ENCODE measurements at regions not wholly inside any gene's neighbourhood (a gene's known extent, or its start where the extent isn't known, plus 50 kb on each side); places are given as distances from the start of the nearest gene placed in this dataset.
A peak's percentile ranks its signal among the peaks of the same experiment; 100 is the strongest.

DNA sequence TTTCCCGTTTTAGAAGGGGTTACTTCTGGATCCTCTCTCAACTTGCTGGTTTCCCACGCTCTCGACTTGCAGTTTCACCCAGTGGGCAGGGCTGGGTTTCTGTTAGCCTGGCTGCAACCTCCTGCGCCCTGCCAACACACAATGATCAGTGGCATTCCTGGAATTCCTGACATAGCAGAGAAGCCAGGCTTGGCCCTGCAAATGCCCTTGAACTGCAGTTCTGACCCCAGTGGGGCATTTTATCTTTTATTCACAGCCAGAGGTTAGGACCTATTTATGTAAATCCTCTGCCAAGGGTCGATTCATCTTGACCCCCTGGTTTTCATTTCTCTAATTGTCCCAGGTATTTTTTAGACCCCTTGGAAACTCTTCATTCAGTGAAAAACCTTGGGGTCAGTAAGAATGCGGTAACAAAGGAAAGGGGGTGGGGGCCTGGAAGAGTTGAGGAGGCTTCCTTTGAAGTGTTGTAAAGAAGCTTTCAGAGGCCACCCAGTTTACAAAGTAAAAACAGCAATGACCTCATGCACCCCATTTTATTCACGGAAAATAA lies 217.6 kb downstream of the ZNF674 start (continued):
- TF ChIP-seq, protein P1, sequence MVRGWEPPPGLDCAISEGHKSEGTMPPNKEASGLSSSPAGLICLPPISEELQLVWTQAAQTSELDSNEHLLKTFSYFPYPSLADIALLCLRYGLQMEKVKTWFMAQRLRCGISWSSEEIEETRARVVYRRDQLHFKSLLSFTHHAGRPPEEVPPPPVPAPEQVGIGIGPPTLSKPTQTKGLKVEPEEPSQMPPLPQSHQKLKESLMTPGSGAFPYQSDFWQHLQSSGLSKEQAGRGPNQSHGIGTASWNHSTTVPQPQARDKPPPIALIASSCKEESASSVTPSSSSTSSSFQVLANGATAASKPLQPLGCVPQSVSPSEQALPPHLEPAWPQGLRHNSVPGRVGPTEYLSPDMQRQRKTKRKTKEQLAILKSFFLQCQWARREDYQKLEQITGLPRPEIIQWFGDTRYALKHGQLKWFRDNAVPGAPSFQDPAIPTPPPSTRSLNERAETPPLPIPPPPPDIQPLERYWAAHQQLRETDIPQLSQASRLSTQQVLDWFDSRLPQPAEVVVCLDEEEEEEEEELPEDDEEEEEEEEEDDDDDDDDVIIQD (CRISPR knock-in tag; IDR thresholded peaks at IDR 0.05; ENCODE audit: low read depth): no peak
- TF ChIP-seq, protein P2, sequence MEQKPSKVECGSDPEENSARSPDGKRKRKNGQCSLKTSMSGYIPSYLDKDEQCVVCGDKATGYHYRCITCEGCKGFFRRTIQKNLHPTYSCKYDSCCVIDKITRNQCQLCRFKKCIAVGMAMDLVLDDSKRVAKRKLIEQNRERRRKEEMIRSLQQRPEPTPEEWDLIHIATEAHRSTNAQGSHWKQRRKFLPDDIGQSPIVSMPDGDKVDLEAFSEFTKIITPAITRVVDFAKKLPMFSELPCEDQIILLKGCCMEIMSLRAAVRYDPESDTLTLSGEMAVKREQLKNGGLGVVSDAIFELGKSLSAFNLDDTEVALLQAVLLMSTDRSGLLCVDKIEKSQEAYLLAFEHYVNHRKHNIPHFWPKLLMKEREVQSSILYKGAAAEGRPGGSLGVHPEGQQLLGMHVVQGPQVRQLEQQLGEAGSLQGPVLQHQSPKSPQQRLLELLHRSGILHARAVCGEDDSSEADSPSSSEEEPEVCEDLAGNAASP (CRISPR knock-in tag; IDR thresholded peaks at IDR 0.05; ENCODE audit: borderline replicate concordance): peak; percentile 68; the same call in 1 of the 2 replicates
- TF ChIP-seq, protein P3, sequence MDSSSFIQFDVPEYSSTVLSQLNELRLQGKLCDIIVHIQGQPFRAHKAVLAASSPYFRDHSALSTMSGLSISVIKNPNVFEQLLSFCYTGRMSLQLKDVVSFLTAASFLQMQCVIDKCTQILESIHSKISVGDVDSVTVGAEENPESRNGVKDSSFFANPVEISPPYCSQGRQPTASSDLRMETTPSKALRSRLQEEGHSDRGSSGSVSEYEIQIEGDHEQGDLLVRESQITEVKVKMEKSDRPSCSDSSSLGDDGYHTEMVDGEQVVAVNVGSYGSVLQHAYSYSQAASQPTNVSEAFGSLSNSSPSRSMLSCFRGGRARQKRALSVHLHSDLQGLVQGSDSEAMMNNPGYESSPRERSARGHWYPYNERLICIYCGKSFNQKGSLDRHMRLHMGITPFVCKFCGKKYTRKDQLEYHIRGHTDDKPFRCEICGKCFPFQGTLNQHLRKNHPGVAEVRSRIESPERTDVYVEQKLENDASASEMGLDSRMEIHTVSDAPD (CRISPR knock-in tag; IDR thresholded peaks at IDR 0.05): no peak; the same call in 1 of the 2 replicates
- TF ChIP-seq ZBTB8A (CRISPR knock-in tag; IDR thresholded peaks at IDR 0.05; ENCODE audit: borderline replicate concordance, low read depth) (no peak), EEA1 (CRISPR knock-in tag; IDR thresholded peaks at IDR 0.05; ENCODE audit: borderline replicate concordance) (no peak), ZNF788 (CRISPR knock-in tag; IDR thresholded peaks at IDR 0.05; ENCODE audit: borderline replicate concordance) (peak; percentile 61; the same call in 1 of the 2 replicates), CHD4 (IDR thresholded peaks at IDR 0.05; ENCODE audit: borderline replicate concordance, low read length) (peak; percentile 49; the same call in 1 of the 2 replicates), DPF2 (CRISPR knock-in tag; IDR thresholded peaks at IDR 0.05; ENCODE audit: borderline replicate concordance, low read depth) (0 out of 2 replicates have a peak, but pooled peaks have one; percentile 49), FOSL1 (CRISPR knock-in tag; IDR thresholded peaks at IDR 0.05; ENCODE audit: borderline replicate concordance) (no peak), SUZ12 (IDR thresholded peaks at IDR 0.05; ENCODE audit: low read depth, low read length) (no peak), ZBTB3 (CRISPR knock-in tag; IDR thresholded peaks at IDR 0.05; ENCODE audit: borderline replicate concordance, low read depth) (no peak), ZNF713 (CRISPR knock-in tag; IDR thresholded peaks at IDR 0.05) (no peak), PITX1 (CRISPR knock-in tag; IDR thresholded peaks at IDR 0.05) (peak; percentile 20; the same call in 1 of the 2 replicates), ZNF558 (CRISPR knock-in tag; IDR thresholded peaks at IDR 0.05; ENCODE audit: borderline replicate concordance) (no peak), ZNF430 (CRISPR knock-in tag; IDR thresholded peaks at IDR 0.05) (no peak), GFI1 (CRISPR knock-in tag; IDR thresholded peaks at IDR 0.05; ENCODE audit: borderline replicate concordance) (no peak)
- TF ChIP-seq, protein P4, sequence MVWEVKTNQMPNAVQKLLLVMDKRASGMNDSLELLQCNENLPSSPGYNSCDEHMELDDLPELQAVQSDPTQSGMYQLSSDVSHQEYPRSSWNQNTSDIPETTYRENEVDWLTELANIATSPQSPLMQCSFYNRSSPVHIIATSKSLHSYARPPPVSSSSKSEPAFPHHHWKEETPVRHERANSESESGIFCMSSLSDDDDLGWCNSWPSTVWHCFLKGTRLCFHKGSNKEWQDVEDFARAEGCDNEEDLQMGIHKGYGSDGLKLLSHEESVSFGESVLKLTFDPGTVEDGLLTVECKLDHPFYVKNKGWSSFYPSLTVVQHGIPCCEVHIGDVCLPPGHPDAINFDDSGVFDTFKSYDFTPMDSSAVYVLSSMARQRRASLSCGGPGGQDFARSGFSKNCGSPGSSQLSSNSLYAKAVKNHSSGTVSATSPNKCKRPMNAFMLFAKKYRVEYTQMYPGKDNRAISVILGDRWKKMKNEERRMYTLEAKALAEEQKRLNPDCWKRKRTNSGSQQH (CRISPR knock-in tag; IDR thresholded peaks at IDR 0.05; ENCODE audit: low read depth): no peak
- TF ChIP-seq, protein P5, sequence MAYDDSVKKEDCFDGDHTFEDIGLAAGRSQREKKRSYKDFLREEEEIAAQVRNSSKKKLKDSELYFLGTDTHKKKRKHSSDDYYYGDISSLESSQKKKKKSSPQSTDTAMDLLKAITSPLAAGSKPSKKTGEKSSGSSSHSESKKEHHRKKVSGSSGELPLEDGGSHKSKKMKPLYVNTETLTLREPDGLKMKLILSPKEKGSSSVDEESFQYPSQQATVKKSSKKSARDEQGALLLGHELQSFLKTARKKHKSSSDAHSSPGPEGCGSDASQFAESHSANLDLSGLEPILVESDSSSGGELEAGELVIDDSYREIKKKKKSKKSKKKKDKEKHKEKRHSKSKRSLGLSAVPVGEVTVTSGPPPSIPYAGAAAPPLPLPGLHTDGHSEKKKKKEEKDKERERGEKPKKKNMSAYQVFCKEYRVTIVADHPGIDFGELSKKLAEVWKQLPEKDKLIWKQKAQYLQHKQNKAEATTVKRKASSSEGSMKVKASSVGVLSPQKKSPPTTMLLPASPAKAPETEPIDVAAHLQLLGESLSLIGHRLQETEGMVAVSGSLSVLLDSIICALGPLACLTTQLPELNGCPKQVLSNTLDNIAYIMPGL (CRISPR knock-in tag; IDR thresholded peaks at IDR 0.05; ENCODE audit: borderline replicate concordance in 1 of 2, low read depth in 1 of 2): peak in 1 of 2 experiments; percentile 39; a peak in 1 of 4 replicates
- TF ChIP-seq, protein P6, sequence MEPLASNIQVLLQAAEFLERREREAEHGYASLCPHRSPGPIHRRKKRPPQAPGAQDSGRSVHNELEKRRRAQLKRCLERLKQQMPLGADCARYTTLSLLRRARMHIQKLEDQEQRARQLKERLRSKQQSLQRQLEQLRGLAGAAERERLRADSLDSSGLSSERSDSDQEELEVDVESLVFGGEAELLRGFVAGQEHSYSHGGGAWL (CRISPR knock-in tag; IDR thresholded peaks at IDR 0.05): no peak
